LoVo (cell line): ENCODE measurements at regions not wholly inside any gene's neighbourhood (a gene's known extent, or its start where the extent isn't known, plus 50 kb on each side); places are given as distances from the start of the nearest gene placed in this dataset.
A peak's percentile ranks its signal among the peaks of the same experiment; 100 is the strongest.
"Not testable (repeated sequence)": the region's sequence is repeated elsewhere in the genome, so short reads cannot be mapped to it uniquely, and the experiment has no call there.

Experiments
- DNase-seq: peaks from one replicate; pipeline ENCODE4 v3.0.0-alpha.2; 2016; ENCODE audit warnings: low spot score

DNA sequence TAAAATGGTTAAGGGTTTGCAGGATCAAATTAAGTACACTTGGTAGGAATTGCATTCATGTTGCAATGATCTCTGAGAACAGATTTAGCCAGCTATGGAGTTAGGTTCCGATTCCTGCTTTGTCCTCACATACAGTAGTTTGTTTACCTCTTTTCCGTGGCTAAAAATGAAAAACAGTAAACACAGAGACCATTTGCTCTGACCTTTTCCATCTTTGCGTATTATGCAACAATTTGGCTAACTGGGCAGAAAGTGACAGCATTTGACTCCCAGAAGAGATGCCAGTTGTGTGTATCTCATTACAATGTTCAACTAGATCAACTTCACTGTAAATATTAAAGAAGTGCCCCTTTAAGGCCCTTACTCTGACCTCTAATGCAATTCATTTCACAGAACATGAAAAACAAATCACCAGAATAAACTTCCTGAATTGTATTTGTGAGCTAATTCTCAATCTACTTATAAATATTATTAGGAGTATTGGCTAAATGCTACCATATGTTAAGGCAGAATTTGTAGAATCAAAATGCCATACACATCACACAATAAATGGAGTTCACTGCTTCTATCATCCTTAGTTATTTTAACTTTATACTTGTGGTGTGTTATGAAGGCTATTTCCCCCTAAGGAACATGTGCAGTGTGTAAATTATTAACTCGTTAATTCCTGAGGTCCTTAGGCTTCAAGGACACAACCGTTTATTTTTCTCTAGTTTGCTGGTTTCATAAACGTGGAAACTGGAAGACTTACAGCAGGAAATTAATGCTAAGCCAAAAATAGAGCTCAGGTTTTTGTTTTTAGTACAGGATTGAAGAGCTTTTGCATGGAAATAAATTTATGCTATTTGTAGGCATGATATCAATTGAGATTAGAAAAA is 380.7 kb upstream of the CITED2 start:
- no peak for DNase-seq

- DNase-seq, result no peak
Observed at GRCh38 chr6:139753198-139753861, 378.9 kb upstream of the CITED2 start.

- no peak for DNase-seq
Observed at GRCh38 chr6:139752086-139752485, 377.6 kb upstream of the CITED2 start.

DNA sequence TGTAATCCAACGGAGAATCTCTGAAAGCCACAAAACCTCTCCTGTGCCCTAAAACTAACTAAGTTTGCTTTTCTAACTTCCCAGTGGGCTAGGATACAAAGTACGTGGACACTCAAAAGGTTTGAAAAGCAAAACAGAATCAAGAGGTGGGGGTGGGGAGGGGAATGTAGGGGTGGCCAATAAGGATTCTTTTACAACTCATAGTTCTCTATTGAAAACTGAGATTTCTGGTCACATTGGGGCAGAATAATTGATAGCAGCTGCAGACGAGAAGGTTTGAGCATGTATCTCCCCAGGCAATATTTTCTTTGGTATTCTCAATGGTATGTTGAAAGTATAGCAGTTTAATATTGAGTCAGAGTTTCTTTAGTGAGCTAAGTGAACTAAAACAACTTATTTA is 376.7 kb upstream of the CITED2 start:
- no peak for DNase-seq

DNA sequence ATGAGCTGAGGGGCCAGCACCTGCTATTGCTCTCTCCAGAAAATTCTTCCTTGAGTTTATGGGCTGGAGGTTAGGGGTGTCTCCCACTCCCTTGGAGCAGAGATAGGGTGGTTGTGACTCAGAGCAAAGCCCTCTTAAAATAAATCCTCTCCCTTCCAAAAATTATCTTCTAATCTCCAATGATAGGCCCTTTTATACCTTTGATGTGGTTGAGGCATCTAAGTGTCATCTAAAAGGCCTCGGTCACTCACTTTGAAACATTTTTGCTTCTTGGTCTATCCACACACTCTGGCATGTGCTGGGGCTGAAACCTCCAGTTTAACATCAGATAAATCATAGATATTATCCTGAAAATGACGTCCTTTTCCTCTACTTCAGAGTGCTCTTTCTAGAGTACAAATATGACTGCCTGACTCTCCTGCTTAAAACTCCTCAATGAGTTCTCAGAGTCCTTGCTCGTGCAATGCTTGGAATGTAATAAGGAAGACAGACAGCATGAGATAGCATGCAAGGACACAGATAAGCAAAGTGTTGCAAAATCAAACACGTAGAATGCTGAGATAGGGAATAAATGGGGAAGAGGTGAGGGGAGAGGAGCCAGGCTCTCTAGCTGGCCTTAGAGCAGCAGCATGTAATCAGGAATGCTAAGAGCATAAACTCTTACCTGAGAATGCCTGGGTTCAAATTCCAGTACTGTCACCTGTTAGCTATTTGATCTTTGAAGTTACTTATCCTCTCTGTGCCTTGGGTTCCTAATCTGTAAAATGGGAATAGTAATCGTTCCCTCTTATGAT is 374.1 kb upstream of the CITED2 start:
- peak; percentile 31 for DNase-seq

DNA sequence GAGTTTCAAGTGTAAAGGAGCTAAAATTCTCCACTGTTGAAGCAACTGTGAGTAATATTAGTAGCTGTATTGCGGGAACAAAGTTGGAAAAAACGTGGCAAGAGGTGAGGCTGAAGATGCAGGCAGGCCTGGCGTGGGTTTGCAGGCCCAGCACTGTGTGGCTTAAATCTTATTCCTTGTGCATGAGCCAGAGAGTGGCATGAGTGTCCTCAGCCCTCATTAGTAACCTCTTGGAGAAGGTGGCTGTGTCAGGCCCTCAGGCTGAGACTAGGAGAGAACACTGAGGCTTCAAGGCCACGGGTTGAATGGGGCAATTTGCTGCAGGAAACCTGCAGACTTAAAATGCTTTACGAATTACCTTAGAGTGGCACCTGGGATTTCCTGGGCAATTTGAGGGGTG is 372.7 kb upstream of the CITED2 start:
- DNase-seq, result no peak

DNA sequence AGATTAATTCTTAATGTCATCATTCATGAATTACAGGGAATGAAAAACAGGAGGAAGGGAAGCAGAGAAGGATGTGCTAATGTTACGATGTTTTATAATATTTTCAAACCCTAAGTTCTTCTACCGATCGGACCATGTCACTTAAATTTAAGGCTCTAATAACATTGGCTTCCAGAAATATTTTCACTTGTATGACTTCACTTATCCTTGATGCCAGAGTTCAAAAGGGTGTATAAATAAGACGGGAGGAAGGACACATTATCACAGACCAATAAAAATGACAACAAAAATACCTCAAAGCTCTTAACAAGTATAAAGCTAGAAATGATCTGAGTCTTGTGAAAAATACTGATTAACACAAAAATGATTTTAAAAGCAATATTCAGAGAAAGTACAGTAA is 370.4 kb upstream of the CITED2 start:
- no peak for DNase-seq

- peak; percentile 77 for DNase-seq
Observed at GRCh38 chr6:139743664-139744437, 369.4 kb upstream of the CITED2 start.

GRCh38 chr6:139742671-139743070 is 368.2 kb upstream of the CITED2 start:
- no peak for DNase-seq

DNA sequence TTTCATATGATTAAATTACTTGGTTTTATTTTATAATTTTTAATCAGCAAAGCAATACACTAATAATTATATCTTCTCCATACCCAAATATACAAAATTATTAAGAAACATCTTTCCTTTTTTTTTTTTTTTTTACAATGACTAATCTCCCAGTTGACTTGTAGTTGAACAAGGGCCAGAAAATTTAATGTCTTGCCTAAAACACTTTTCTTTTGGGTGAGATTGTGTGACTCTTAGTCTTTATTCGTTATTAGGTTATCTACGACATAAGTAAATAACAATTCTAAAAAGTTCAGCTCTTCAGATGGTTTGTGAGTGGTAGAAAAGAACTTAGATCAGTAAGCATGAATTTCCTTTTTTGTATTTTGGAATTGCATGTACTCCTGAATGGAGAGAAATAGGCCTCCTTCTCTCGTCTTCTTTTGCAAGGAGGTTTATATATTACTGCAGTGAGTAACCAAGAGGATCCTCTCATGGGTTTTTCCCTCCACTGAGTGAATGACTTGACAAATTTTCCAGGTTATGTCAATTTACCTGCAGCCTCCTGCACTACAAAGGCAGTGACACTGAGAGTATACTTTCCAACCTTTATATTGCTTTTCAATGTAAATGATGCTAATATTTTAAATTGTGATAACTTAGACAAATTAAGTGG is 364.5 kb upstream of the CITED2 start:
- no peak for DNase-seq

GRCh38 chr6:139736325-139736906 is 362.0 kb upstream of the CITED2 start:
- DNase-seq, result no peak

- DNase-seq, result peak; percentile 3
Observed at GRCh38 chr6:139732451-139732850, 358.0 kb upstream of the CITED2 start.

GRCh38 chr6:139730340-139730974 is 356.0 kb upstream of the CITED2 start:
- no peak for DNase-seq

- no peak for DNase-seq
Observed at GRCh38 chr6:139728876-139729427, 354.5 kb upstream of the CITED2 start.

DNA sequence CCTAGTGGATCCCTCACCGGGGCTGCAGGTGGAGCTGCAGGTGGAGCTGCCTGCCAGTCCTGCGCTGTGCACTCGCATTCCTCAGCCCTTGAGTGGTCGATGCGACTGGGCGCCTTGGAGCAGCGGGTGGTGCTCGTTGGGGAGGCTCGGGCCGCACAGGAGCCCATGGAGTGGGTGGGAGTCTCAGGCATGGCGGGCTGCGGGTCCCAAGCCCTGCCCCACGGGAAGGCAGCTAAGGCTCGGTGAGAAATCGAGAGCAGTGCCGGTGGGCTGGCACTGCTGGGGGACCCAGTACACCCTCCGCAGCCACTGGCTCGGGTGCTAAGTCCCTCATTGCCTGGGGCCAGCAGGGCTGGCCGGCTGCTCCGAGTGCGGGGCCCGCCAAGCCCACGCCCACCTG is 351.8 kb upstream of the CITED2 start:
- not testable (repeated sequence) for DNase-seq

DNA sequence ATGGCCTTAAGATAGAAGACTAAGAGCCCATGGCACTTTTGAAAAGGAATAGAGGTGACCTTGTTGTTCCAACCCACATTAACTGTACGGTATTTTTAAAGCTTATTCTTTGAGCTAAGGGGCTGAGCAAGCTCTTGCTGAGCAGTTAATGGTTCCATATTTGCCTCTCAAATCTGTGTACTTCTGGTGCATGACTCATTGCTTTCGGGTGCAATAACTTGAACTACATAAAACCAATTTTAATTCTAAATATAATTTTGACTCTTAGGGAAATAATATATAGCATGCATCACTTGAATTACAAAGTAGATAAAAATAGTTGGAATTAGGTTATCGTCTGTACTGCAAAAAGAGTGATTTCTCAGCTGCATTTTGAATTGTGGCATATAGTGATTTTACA is 348.1 kb upstream of the CITED2 start:
- no peak for DNase-seq

DNA sequence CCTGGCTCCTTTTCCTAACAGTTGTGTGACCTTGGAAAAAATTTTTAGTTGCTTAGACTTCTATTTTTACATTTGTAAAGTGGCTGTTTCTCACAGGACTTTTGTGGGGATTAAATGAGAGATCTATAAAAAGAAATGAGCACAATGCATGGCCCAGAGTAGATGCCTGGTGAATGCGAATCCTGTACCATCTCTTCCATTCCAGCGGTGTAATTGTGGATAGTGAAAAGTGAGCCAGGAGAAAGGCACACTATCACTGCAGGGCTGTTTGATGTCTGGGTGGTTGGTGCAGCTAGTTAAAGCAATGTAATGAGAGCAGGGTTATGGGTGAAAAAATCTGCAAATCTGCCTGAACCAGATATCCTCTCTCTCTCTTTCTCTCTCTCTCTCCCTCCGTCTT is 347.5 kb upstream of the CITED2 start:
- no peak for DNase-seq

DNA sequence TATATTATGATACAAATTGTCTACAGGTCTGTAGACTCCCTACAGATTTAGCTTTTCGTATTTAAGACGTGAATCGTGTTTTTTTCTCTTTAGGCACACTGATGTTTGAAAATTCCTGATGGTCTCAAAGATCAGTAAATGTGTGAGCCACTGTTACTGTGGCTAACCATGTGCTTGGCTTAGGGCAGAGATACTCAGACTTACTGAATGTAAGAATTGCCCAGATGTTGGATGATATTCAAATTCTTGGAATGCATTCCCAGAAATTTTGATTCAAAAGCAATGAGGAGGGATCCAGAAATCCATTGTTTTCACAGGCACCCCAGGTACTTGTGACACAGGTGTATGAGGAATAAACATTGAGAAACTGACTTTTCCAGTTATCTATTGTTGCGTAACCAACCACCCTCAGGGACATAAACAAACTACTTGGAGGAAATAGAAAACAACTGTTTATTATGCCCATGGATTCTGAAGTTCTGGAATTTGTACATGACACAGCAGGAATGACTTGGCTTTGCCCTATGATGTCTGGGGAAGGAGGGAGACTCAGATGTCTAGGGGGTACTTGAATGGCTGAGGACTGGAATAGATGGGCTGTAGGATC is 339.6 kb upstream of the CITED2 start:
- DNase-seq, result peak; percentile 2

DNA sequence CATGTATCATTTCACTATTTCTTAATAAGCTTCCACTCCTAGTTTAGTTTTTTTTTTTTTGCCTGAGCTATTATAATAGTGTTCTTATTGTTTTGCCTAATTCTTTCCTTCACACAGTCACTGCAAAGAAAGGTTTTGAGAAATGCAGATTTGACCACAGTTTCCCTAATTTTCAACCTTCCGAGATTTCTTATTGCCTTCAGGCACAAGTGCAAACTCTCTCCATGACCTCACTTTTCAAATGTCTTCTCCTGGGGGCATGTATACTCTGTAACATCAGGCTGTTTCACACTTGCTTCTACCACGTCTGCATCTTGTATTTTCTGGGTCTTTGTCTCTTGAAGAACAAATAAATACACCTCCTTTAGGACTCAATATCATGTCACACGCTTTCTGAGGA is 339.0 kb upstream of the CITED2 start:
- DNase-seq, result no peak

DNA sequence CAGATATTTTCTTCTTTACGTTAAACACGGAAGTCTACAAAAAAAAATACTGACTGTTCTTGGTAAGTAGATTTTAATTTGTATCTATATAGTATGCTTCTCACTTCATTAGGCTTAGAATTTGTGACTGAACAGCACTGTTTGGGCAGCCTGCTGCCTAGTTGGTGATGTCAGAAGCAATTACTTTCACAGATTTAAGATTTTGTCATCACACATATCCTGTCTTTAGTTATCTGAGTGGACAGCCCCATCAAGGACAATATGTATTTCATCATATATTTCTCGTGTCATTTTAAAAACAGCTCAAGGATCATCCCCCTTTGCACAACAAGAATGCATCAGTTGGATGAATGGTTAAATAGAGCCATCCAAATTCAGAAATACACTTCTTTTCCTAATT is 338.4 kb upstream of the CITED2 start:
- DNase-seq, result no peak
